ENCODE measurements at regions not wholly inside any gene's neighbourhood (a gene's known extent, or its start where the extent isn't known, plus 50 kb on each side); places are given as distances from the start of the nearest gene placed in this dataset.

- H3K36me3 ChIP-seq (ENCODE audit: insufficient read depth), result no peaks in the 10 kb centered on the region
- H3K4me3 ChIP-seq, result no peak overlapping the region
- peaks cover 2% of the 10 kb centered on the region for H3K9me2 ChIP-seq (ENCODE audit: insufficient read depth)
- no peaks in the 10 kb centered on the region for H3K27me3 ChIP-seq (ENCODE audit: insufficient read depth)
- no peak overlapping the region for H3K4me2 ChIP-seq
- TF ChIP-seq ZNF331 (CRISPR knock-in tag; IDR thresholded peaks at IDR 0.05; ENCODE audit: low read depth), result no peak
- no peak for TF ChIP-seq EZH2 (IDR thresholded peaks at IDR 0.05; ENCODE audit: low read depth, unreplicated experiment)
- no peak for TF ChIP-seq ETS1 (IDR thresholded peaks at IDR 0.05)
- no peak for TF ChIP-seq REST (IDR thresholded peaks at IDR 0.05; ENCODE audit: unreplicated experiment)
- no peak for TF ChIP-seq JUNB (IDR thresholded peaks at IDR 0.05; ENCODE audit: unreplicated experiment)
- no peak for TF ChIP-seq STAT1 (IDR thresholded peaks at IDR 0.05; ENCODE audit: unreplicated experiment)
- TF ChIP-seq ZNF462 (CRISPR knock-in tag; IDR thresholded peaks at IDR 0.05), result no peak
- no peak for TF ChIP-seq CREB1 (CRISPR knock-in tag; IDR thresholded peaks at IDR 0.05; ENCODE audit: low read depth)
- TF ChIP-seq EZH2phosphoT487 (IDR thresholded peaks at IDR 0.05; ENCODE audit: unreplicated experiment), result no peak
- no peak for TF ChIP-seq ZNF114 (CRISPR knock-in tag; IDR thresholded peaks at IDR 0.05)
- H3K27ac ChIP-seq (ENCODE audit: low read depth), result no peak overlapping the region
- H3K4me1 ChIP-seq (ENCODE audit: insufficient read depth), result peaks cover 14% of the 10 kb centered on the region; the same call in 1 of the 2 replicates
- ATAC-seq, result peak; percentile 86
- Mint-ChIP-seq H3K36me3 (ENCODE audit: low read depth) (peaks cover 5% of the 10 kb centered on the region), H3K27ac (peak overlapping the region; percentile 16; the same call in 1 of the 2 replicates), H3K4me1 (peaks cover 40% of the 10 kb centered on the region), H3K4me3 (no peak overlapping the region), H3K9me3 (peaks cover 8% of the 10 kb centered on the region; the same call in 2 of the 3 replicates), H3K27me3 (ENCODE audit: insufficient read depth, low read depth, poor library complexity) (peaks cover 6% of the 10 kb centered on the region)
- H2AFZ ChIP-seq, result no peak overlapping the region
- H3F3A ChIP-seq (replicated peaks; ENCODE audit: low read depth), result no peaks in the 10 kb centered on the region
- DNase-seq (ENCODE audit: low spot score), result no peak
- no peaks in the 10 kb centered on the region for H3K79me2 ChIP-seq (replicated peaks; ENCODE audit: insufficient read depth)
- no peaks in the 10 kb centered on the region for H4K20me1 ChIP-seq (replicated peaks; ENCODE audit: insufficient read depth)
Observed at GRCh38 chr13:79805317-79805716, 324.4 kb downstream of the NDFIP2 start.

Data from GM23338 (cell line).